ENCODE measurements at regions not wholly inside any gene's neighbourhood (a gene's known extent, or its start where the extent isn't known, plus 50 kb on each side); places are given as distances from the start of the nearest gene placed in this dataset.

- TF ChIP-seq CSDC2 (CRISPR knock-in tag; IDR thresholded peaks at IDR 0.05) (no peak), GLIS3 (CRISPR knock-in tag; IDR thresholded peaks at IDR 0.05) (no peak), ARNTL (CRISPR knock-in tag; IDR thresholded peaks at IDR 0.05; ENCODE audit: borderline replicate concordance, low read depth) (no peak), PPARA (CRISPR knock-in tag; IDR thresholded peaks at IDR 0.05; ENCODE audit: borderline replicate concordance) (no peak), ISL1 (CRISPR knock-in tag; IDR thresholded peaks at IDR 0.05) (no peak), ZNF70 (CRISPR knock-in tag; IDR thresholded peaks at IDR 0.05) (no peak), OSR1 (CRISPR knock-in tag; IDR thresholded peaks at IDR 0.05) (no peak), ZNF565 (CRISPR knock-in tag; conservative IDR thresholded peaks at IDR 0.05; ENCODE audit: low read depth) (no peak), ZFP3 (CRISPR knock-in tag; IDR thresholded peaks at IDR 0.05) (no peak), SNAI2 (CRISPR knock-in tag; IDR thresholded peaks at IDR 0.05) (no peak)
- TF ChIP-seq, protein P1, sequence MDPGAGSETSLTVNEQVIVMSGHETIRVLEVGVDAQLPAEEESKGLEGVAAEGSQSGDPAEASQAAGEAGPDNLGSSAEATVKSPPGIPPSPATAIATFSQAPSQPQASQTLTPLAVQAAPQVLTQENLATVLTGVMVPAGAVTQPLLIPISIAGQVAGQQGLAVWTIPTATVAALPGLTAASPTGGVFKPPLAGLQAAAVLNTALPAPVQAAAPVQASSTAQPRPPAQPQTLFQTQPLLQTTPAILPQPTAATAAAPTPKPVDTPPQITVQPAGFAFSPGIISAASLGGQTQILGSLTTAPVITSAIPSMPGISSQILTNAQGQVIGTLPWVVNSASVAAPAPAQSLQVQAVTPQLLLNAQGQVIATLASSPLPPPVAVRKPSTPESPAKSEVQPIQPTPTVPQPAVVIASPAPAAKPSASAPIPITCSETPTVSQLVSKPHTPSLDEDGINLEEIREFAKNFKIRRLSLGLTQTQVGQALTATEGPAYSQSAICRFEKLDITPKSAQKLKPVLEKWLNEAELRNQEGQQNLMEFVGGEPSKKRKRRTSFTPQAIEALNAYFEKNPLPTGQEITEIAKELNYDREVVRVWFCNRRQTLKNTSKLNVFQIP (CRISPR knock-in tag; IDR thresholded peaks at IDR 0.05; ENCODE audit: borderline replicate concordance, low read depth), result no peak
- no peak for ATAC-seq
Observed at GRCh38 chrX:140933874-140934655, 68.3 kb upstream of the SPANXB1 start.

- TF ChIP-seq ZFP30 (CRISPR knock-in tag; IDR thresholded peaks at IDR 0.05), result no peak
- TF ChIP-seq CSDC2 (CRISPR knock-in tag; IDR thresholded peaks at IDR 0.05), result no peak
- no peak for TF ChIP-seq TOX (CRISPR knock-in tag; IDR thresholded peaks at IDR 0.05; ENCODE audit: borderline replicate concordance)
- no peak for TF ChIP-seq ISL1 (CRISPR knock-in tag; IDR thresholded peaks at IDR 0.05)
- no peak for TF ChIP-seq ZC3H10 (CRISPR knock-in tag; IDR thresholded peaks at IDR 0.05)
- no peak for TF ChIP-seq PATZ1 (CRISPR knock-in tag; IDR thresholded peaks at IDR 0.05; ENCODE audit: borderline replicate concordance)
- no peak for ATAC-seq
Observed at GRCh38 chrX:140943513-140943912, 58.9 kb upstream of the SPANXB1 start.

DNA sequence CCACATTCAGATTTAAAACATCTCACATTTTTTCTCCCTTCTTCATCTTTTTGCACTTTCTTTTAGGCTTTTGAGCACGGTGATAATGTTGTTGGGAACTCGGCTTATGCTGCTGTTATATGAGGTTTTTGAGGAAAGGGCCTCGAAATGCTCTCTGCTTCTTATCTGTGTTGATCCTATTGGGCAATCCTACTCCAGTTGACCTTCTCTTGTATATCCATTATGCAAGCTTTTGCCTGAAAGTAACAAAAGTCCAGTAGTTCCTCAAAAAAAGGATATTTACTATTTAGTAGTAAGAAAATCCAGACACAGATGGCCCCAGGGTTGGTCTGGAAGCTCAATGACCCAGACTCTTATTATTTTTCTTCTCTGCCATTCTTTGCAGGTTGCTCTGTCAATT, 57.7 kb upstream of the SPANXB1 start:
- TF ChIP-seq ISL1 (CRISPR knock-in tag; IDR thresholded peaks at IDR 0.05), result no peak
- no peak for TF ChIP-seq ZFP30 (CRISPR knock-in tag; IDR thresholded peaks at IDR 0.05)
- TF ChIP-seq ZNF8 (CRISPR knock-in tag; IDR thresholded peaks at IDR 0.05), result no peak
- no peak for TF ChIP-seq CSDC2 (CRISPR knock-in tag; IDR thresholded peaks at IDR 0.05)
- TF ChIP-seq, protein P2, sequence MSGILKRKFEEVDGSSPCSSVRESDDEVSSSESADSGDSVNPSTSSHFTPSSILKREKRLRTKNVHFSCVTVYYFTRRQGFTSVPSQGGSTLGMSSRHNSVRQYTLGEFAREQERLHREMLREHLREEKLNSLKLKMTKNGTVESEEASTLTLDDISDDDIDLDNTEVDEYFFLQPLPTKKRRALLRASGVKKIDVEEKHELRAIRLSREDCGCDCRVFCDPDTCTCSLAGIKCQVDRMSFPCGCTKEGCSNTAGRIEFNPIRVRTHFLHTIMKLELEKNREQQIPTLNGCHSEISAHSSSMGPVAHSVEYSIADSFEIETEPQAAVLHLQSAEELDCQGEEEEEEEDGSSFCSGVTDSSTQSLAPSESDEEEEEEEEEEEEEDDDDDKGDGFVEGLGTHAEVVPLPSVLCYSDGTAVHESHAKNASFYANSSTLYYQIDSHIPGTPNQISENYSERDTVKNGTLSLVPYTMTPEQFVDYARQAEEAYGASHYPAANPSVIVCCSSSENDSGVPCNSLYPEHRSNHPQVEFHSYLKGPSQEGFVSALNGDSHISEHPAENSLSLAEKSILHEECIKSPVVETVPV (CRISPR knock-in tag; IDR thresholded peaks at IDR 0.05), result no peak
- no peak for TF ChIP-seq PPARA (CRISPR knock-in tag; IDR thresholded peaks at IDR 0.05; ENCODE audit: borderline replicate concordance)
- no peak for ATAC-seq

DNA sequence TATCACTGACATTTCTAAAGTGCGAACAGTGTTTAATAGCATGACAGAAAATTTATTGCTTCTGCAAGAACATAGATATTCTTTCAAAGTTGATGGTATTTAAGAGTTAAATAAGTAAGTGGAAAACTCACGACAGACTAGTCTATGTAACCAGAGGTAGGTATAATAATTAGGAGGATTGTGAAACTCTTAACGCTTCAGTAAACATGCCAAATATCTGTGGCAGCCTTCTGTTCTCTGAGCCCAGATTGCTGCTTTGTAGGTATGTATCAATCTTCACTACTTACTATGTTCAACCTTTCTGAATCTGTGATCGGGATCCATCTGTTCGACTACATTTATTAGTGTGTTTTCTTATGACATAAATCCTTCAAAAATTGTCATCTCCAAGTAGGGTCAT, 53.6 kb upstream of the SPANXB1 start:
- ATAC-seq, result no peak
- TF ChIP-seq ISL1 (CRISPR knock-in tag; IDR thresholded peaks at IDR 0.05), result no peak
- TF ChIP-seq CSDC2 (CRISPR knock-in tag; IDR thresholded peaks at IDR 0.05), result no peak
- no peak for TF ChIP-seq ZNF565 (CRISPR knock-in tag; conservative IDR thresholded peaks at IDR 0.05; ENCODE audit: low read depth)
- TF ChIP-seq PPARA (CRISPR knock-in tag; IDR thresholded peaks at IDR 0.05; ENCODE audit: borderline replicate concordance), result no peak
- TF ChIP-seq ESRRG (CRISPR knock-in tag; IDR thresholded peaks at IDR 0.05), result no peak
- no peak for TF ChIP-seq SNAI2 (CRISPR knock-in tag; IDR thresholded peaks at IDR 0.05)
- no peak for TF ChIP-seq ZNF8 (CRISPR knock-in tag; IDR thresholded peaks at IDR 0.05)
- no peak for TF ChIP-seq PATZ1 (CRISPR knock-in tag; IDR thresholded peaks at IDR 0.05; ENCODE audit: borderline replicate concordance)
- no peak for TF ChIP-seq ZC3H10 (CRISPR knock-in tag; IDR thresholded peaks at IDR 0.05)

DNA sequence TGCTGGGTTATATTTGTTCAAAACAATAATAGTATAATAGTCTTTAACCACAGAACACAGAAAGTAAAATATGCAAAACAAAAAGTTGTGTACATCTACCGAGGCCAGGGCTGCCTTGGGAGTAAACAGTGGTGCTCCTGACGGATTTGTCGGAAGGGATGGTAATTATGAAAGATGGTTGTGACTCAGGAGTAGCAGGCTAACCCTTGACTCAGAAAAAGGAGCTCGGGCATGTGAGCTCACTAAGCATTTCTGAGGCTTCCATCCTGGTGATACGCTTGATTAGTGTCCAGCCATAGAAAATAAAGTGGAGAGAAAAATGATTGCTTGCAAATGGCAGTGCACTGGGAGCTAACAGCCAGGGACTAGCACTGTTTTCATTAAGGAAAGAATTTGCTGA, 53.2 kb upstream of the SPANXB1 start:
- TF ChIP-seq ZFP3 (CRISPR knock-in tag; IDR thresholded peaks at IDR 0.05) (no peak), ZFP30 (CRISPR knock-in tag; IDR thresholded peaks at IDR 0.05) (no peak), TOX (CRISPR knock-in tag; IDR thresholded peaks at IDR 0.05; ENCODE audit: borderline replicate concordance) (no peak), ZNF8 (CRISPR knock-in tag; IDR thresholded peaks at IDR 0.05) (no peak), OSR1 (CRISPR knock-in tag; IDR thresholded peaks at IDR 0.05) (no peak), RARB (CRISPR knock-in tag; IDR thresholded peaks at IDR 0.05) (no peak), ZNF70 (CRISPR knock-in tag; IDR thresholded peaks at IDR 0.05) (no peak), SNAI2 (CRISPR knock-in tag; IDR thresholded peaks at IDR 0.05) (no peak), ZC3H10 (CRISPR knock-in tag; IDR thresholded peaks at IDR 0.05) (no peak)
- TF ChIP-seq, protein P3, sequence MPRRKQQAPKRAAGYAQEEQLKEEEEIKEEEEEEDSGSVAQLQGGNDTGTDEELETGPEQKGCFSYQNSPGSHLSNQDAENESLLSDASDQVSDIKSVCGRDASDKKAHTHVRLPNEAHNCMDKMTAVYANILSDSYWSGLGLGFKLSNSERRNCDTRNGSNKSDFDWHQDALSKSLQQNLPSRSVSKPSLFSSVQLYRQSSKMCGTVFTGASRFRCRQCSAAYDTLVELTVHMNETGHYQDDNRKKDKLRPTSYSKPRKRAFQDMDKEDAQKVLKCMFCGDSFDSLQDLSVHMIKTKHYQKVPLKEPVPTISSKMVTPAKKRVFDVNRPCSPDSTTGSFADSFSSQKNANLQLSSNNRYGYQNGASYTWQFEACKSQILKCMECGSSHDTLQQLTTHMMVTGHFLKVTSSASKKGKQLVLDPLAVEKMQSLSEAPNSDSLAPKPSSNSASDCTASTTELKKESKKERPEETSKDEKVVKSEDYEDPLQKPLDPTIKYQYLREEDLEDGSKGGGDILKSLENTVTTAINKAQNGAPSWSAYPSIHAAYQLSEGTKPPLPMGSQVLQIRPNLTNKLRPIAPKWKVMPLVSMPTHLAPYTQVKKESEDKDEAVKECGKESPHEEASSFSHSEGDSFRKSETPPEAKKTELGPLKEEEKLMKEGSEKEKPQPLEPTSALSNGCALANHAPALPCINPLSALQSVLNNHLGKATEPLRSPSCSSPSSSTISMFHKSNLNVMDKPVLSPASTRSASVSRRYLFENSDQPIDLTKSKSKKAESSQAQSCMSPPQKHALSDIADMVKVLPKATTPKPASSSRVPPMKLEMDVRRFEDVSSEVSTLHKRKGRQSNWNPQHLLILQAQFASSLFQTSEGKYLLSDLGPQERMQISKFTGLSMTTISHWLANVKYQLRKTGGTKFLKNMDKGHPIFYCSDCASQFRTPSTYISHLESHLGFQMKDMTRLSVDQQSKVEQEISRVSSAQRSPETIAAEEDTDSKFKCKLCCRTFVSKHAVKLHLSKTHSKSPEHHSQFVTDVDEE (CRISPR knock-in tag; IDR thresholded peaks at IDR 0.05), result no peak
- no peak for ATAC-seq
